ENCODE measurements at regions not wholly inside any gene's neighbourhood (a gene's known extent, or its start where the extent isn't known, plus 50 kb on each side); places are given as distances from the start of the nearest gene placed in this dataset.
"Not testable (repeated sequence)": the region's sequence is repeated elsewhere in the genome, so short reads cannot be mapped to it uniquely, and the experiment has no call there.

- intact Hi-C loops (cut with DNase I); H3K4me3 ChIP-seq; DNase-seq (ENCODE audit: low spot score in 2 of 2); H3K9me3 ChIP-seq; H3K27ac ChIP-seq; H3K27me3 ChIP-seq; H3K36me3 ChIP-seq; H3K4me1 ChIP-seq: not testable (repeated sequence)
Observed at GRCh38 chr21:27858053-27858825, 891.4 kb upstream of the ADAMTS5 start.

GRCh38 chr21:27856988-27857387, 890.1 kb upstream of the ADAMTS5 start:
- H3K4me3 ChIP-seq; H3K27me3 ChIP-seq; H3K4me1 ChIP-seq; DNase-seq (ENCODE audit: low spot score in 2 of 2); intact Hi-C loops (cut with DNase I); H3K9me3 ChIP-seq; H3K36me3 ChIP-seq; H3K27ac ChIP-seq: not testable (repeated sequence)

DNA sequence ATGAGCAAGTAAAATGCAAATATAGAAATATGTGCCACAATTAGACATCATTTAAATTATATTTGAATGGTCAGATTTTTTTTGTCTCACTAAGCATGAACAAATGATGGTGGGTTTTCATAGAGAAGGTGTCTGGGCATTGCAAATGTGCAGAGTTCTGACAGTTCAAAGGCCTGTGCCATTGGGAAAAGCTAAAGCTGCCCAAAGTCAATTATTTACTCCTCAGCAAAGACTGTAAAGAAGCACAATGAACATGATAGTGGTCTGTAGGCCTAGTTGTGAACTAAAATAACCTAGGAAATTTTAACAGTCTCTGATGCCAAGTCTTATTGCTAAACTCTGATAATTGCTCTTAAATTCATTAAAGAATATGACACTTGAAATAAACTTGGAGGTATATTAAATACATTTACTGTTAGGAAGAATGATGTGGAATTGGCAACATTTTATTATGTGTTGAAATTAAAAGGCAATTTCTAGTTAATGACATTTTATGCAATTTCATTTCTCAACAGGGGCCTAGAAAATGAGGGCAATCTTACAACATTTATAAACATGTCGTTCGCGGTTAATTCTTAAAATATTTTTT, 874.3 kb upstream of the ADAMTS5 start:
- Histone ChIP-seq H3K27me3 (no peaks in the 10 kb centered on the region), H3K9me3 (no peaks in the 10 kb centered on the region), H3K4me3 (no peak overlapping the region), H3K27ac (no peak overlapping the region), H3K36me3 (no peaks in the 10 kb centered on the region), H3K4me1 (peaks cover 0 to 3% of the 10 kb centered on the region in 2 donors)
- DNase-seq (ENCODE audit: low spot score in 2 of 2): no peak
- TF ChIP-seq, protein P1, sequence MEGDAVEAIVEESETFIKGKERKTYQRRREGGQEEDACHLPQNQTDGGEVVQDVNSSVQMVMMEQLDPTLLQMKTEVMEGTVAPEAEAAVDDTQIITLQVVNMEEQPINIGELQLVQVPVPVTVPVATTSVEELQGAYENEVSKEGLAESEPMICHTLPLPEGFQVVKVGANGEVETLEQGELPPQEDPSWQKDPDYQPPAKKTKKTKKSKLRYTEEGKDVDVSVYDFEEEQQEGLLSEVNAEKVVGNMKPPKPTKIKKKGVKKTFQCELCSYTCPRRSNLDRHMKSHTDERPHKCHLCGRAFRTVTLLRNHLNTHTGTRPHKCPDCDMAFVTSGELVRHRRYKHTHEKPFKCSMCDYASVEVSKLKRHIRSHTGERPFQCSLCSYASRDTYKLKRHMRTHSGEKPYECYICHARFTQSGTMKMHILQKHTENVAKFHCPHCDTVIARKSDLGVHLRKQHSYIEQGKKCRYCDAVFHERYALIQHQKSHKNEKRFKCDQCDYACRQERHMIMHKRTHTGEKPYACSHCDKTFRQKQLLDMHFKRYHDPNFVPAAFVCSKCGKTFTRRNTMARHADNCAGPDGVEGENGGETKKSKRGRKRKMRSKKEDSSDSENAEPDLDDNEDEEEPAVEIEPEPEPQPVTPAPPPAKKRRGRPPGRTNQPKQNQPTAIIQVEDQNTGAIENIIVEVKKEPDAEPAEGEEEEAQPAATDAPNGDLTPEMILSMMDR (IDR thresholded peaks at IDR 0.05): no peak
- intact Hi-C loops (cut with DNase I): no loop called here

DNA sequence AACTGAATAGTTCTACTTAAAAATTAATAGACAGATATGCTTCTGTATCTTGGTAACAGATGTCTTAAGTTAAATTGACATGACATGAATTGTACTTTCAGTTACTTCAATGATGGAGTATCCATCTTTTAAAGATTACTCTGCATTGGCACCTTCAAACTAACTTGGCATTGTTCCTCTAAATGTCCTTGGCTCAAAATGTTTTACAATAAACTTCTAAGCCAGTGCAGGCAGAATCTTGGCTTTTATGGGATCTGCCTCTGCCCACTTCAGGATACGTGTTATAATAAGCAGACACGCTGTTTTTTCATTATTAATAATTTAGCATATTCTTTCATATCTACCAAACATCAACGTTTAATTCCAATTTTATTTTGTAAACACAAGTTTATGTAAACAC, 873.4 kb upstream of the ADAMTS5 start:
- DNase-seq (ENCODE audit: low spot score in 2 of 2): no peak
- H3K9me3 ChIP-seq: peaks cover 0 to 5% of the 10 kb centered on the region in 2 donors
- no peaks in the 10 kb centered on the region for H3K27me3 ChIP-seq
- intact Hi-C loops (cut with DNase I): no loop called here
- TF ChIP-seq, protein P1 (IDR thresholded peaks at IDR 0.05): no peak
- peaks cover 0 to 3% of the 10 kb centered on the region in 2 donors for H3K4me1 ChIP-seq
- H3K4me3 ChIP-seq: no peak overlapping the region
- H3K27ac ChIP-seq: no peak overlapping the region
- H3K36me3 ChIP-seq: no peaks in the 10 kb centered on the region

- Histone ChIP-seq H3K4me3 (no peak overlapping the region), H3K27ac (no peak overlapping the region), H3K36me3 (no peaks in the 10 kb centered on the region), H3K27me3 (no peaks in the 10 kb centered on the region), H3K4me1 (peaks cover 0 to 3% of the 10 kb centered on the region in 2 donors), H3K9me3 (peaks cover 0 to 6% of the 10 kb centered on the region in 2 donors)
- intact Hi-C loops (cut with DNase I): no loop called here
- TF ChIP-seq, protein P1 (IDR thresholded peaks at IDR 0.05): no peak
- no peak for DNase-seq (ENCODE audit: low spot score in 2 of 2)
Observed at GRCh38 chr21:27839512-27840115, 872.7 kb upstream of the ADAMTS5 start.

DNA sequence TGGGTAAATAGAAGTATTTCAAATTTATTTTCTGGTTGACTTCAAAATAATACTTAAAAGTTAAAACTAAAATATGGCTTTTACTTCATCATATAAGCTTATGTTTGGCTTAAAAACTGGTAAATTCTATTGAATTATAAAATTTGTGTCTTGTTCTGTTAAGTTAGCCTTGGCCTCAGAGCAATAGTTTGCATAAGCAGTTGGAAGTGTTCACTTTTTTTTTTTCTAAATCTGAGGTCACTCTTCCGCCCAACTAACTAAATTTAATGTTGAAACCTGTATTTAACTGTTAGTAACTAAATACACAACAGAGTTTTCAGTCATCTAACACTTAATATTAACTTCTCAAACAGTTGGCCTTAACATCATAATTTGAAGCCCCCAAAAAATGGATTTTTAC, 871.7 kb upstream of the ADAMTS5 start:
- intact Hi-C loops (cut with DNase I): no loop called here
- Histone ChIP-seq H3K36me3 (no peaks in the 10 kb centered on the region), H3K9me3 (peaks cover 0 to 6% of the 10 kb centered on the region in 2 donors), H3K4me3 (no peak overlapping the region), H3K27ac (no peak overlapping the region), H3K27me3 (no peaks in the 10 kb centered on the region), H3K4me1 (peaks cover 0 to 3% of the 10 kb centered on the region in 2 donors)
- TF ChIP-seq, protein P1 (IDR thresholded peaks at IDR 0.05): no peak
- DNase-seq (ENCODE audit: low spot score in 2 of 2): no peak
